Ovary (tissue), 3 donors: ENCODE measurements at regions not wholly inside any gene's neighbourhood (a gene's known extent, or its start where the extent isn't known, plus 50 kb on each side); places are given as distances from the start of the nearest gene placed in this dataset.

Experiments used
- EP300 ChIP-seq: sonication (generic); formaldehyde crosslinking; IDR thresholded peaks from one replicate; pipeline ENCODE4 v1.6.1; 2017; ENCODE audit warnings: antibody characterized with exemption
- POLR2A ChIP-seq: fragments of 450-650 bp; IDR thresholded peaks from one replicate; pipeline ENCODE4 v1.6.1; 2017; ENCODE audit warnings: antibody characterized with exemption, mild to moderate bottlenecking, moderate library complexity
- TF ChIP-seq, protein P1 (sequence below), 3 donors: fragments of 450-650 bp in 2 of 3; fragments of 200-600 bp in 1 of 3; IDR thresholded peaks; one replicate each; pipeline versions ENCODE4 v1.5.1 to v1.8.0; 2016 to 2022; ENCODE audit warnings: antibody characterized with exemption in 3 of 3, mild to moderate bottlenecking in 1 of 3
- donor health status: DM: no; HTN: no; CAD: no.

DNA sequence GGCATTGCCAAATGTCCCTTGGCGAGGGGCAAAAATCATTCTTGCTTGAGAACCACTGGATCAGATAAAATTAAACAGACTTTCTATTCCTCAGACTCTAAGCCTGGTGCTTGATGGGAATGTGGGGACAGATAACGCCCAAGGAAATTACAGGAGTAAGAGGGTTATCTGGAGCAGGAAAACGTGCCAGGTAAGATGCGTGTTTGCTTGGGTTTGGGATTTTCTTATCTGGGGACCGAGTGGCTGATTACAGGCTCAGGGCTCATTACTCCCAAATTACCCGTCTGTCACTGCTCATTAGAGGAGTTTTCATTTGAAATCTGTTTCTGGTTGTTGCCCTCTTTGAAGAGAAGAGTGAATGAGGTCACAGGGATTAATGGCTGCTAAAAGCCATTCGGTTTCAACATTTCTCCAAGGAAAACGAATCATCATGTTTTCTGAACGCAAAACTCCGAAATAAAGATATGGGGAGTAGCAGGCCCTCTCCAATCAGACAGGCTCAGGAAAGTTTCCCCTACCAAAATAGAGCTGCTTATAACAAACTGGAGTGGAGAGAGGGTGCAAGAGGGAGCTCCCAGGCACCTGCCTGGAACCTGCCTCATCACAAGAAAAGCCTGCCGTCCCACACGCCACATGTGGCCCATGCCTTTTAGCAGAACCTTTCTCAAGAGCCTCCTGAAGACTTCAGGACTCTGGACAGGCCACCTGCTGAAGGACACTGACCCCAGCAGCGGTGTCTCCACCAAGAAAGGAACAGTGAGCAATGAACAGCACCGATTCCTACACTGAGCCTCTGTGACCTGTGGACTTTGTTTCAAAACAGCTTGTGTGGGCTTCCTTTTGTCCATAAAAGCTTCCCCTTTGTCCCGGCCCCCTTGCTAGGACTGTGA lies 136.4 kb downstream of the ICE1 start:
- TF ChIP-seq POLR2A (no peak), EP300 (no peak)
- TF ChIP-seq, protein P1, sequence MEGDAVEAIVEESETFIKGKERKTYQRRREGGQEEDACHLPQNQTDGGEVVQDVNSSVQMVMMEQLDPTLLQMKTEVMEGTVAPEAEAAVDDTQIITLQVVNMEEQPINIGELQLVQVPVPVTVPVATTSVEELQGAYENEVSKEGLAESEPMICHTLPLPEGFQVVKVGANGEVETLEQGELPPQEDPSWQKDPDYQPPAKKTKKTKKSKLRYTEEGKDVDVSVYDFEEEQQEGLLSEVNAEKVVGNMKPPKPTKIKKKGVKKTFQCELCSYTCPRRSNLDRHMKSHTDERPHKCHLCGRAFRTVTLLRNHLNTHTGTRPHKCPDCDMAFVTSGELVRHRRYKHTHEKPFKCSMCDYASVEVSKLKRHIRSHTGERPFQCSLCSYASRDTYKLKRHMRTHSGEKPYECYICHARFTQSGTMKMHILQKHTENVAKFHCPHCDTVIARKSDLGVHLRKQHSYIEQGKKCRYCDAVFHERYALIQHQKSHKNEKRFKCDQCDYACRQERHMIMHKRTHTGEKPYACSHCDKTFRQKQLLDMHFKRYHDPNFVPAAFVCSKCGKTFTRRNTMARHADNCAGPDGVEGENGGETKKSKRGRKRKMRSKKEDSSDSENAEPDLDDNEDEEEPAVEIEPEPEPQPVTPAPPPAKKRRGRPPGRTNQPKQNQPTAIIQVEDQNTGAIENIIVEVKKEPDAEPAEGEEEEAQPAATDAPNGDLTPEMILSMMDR (IDR thresholded peaks at IDR 0.05): no peak
